AG04449 (cell line): ENCODE measurements at regions not wholly inside any gene's neighbourhood (a gene's known extent, or its start where the extent isn't known, plus 50 kb on each side); places are given as distances from the start of the nearest gene placed in this dataset.

Experiments used
- CTCF ChIA-PET: fragments of 350-600 bp; formaldehyde crosslinking; extraction: SDS; loops from one replicate; lab custom pipeline; 2021; ENCODE audit warnings: antibody characterized with exemption; lab: Yijun Ruan, JAX
- POLR2A ChIA-PET: fragments of 400-600, 350-600 bp; formaldehyde crosslinking; extraction: SDS; loops from one replicate; lab custom pipeline; 2020; ENCODE audit warnings: antibody characterized with exemption, inconsistent platforms; lab: Yijun Ruan, JAX
- DNase-seq: peaks from one replicate; pipeline ENCODE4 v3.0.0-alpha.2; 2010; ENCODE audit warnings: low read depth, low spot score
- H3K4me3 ChIP-seq: 2 replicates; pipeline ENCODE4 v1.5.1; 2011; ENCODE audit warnings: low read depth, mild to moderate bottlenecking, control low read depth, low read length
- TF ChIP-seq, protein P1 (sequence below): IDR thresholded peaks from one replicate; pipeline ENCODE4 v1.5.1; 2011; ENCODE audit warnings: mild to moderate bottlenecking, moderate library complexity, low read length, control low read depth, inconsistent platforms; ENCODE audit not compliant: insufficient read depth; ENCODE audit errors: missing control alignments

DNA sequence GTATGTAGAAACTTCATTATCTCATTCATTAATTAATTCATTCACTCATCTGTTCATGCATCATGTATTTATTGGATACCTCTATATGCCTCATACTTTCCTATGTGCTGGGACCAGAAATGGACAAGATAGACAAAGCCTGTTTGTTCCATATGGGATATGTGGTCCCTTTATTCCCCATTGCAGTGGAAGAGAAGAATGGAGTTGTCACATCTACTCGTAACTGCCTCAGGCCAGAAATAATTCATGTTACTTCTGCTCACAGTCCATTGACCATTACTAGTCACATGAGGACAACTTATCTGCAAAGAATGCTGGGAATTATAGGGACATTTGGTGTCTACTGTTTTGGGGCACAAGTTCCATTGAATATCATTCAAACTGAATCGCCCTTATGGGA, 327.8 kb downstream of the MATN1 start:
- DNase-seq, result no peak
- no peak overlapping the region for H3K4me3 ChIP-seq
- POLR2A ChIA-PET, result no interaction called here
- TF ChIP-seq, protein P1, sequence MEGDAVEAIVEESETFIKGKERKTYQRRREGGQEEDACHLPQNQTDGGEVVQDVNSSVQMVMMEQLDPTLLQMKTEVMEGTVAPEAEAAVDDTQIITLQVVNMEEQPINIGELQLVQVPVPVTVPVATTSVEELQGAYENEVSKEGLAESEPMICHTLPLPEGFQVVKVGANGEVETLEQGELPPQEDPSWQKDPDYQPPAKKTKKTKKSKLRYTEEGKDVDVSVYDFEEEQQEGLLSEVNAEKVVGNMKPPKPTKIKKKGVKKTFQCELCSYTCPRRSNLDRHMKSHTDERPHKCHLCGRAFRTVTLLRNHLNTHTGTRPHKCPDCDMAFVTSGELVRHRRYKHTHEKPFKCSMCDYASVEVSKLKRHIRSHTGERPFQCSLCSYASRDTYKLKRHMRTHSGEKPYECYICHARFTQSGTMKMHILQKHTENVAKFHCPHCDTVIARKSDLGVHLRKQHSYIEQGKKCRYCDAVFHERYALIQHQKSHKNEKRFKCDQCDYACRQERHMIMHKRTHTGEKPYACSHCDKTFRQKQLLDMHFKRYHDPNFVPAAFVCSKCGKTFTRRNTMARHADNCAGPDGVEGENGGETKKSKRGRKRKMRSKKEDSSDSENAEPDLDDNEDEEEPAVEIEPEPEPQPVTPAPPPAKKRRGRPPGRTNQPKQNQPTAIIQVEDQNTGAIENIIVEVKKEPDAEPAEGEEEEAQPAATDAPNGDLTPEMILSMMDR, result no peak
- CTCF ChIA-PET, result interaction anchor here (3.4 kb wide), 1 partner anchor 15 kb away, joined by 22 read pairs; no protein-coding TSS in a partner anchor

DNA sequence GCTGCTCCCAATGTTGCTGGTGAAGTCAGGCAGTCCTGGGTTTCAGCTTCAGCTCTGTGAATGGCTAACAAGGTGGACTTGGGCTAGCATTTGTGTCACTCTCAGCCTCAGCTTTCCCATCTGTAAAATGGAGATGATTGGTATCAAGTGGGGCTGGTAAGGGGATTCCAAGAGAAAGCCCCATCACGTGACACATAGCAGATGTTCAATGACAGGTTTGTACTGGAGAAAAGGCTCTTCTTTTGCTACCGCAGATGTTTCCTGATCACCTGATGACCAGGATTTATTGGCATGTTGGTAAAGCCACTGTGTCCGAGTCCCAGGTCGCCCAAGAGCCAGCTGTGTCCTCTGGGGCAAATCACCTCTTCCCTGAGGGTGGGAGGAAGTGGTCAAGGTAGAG, 335.0 kb downstream of the MATN1 start:
- no peak overlapping the region for H3K4me3 ChIP-seq
- POLR2A ChIA-PET, result no interaction called here
- DNase-seq, result no peak
- CTCF ChIA-PET, result interaction anchor here (3.2 kb wide), 1 partner anchor 8 kb away, joined by 27 read pairs; no protein-coding TSS in a partner anchor
- TF ChIP-seq, protein P1, result no peak

DNA sequence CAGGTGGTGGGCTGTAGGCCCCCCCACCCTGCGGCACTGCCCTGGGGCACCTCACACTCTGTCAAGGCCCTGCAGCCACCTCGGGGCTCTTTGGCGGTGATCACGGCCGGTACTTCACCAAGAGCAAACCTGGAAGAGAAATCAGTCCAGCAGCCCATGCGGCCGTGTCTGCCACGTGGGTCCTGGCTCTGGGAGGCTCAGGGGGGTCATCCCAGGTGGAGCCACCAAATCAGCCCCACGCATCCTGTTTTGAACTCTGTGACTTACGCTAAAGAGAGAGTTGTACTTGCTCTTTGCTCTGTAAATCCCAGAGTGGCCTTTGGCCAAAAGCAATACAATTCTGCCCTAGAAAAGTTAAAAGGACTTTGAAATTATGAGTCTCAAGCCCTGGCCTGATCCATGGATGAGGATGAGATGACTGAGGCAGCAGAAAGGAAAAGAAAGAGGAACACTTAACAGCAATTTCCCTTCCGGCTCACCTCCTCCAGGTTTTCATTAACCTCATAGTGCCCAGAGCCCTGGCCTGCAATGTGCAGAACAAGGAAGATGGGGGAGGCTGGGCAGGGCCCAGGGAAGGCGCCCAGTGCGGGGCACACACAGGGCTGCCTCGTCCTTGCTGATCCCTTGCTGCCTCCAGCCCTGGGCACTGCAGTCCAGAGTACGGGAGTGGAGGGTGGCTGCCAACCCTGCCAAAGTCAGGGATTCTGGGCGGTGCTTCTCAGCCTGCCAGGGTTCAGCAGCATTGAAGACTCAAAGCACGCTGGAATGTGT, 337.0 kb downstream of the MATN1 start:
- ChIA-PET POLR2A (no interaction called here), CTCF (no interaction called here)
- no peak for DNase-seq
- no peak overlapping the region for H3K4me3 ChIP-seq
- TF ChIP-seq, protein P1, result no peak

DNA sequence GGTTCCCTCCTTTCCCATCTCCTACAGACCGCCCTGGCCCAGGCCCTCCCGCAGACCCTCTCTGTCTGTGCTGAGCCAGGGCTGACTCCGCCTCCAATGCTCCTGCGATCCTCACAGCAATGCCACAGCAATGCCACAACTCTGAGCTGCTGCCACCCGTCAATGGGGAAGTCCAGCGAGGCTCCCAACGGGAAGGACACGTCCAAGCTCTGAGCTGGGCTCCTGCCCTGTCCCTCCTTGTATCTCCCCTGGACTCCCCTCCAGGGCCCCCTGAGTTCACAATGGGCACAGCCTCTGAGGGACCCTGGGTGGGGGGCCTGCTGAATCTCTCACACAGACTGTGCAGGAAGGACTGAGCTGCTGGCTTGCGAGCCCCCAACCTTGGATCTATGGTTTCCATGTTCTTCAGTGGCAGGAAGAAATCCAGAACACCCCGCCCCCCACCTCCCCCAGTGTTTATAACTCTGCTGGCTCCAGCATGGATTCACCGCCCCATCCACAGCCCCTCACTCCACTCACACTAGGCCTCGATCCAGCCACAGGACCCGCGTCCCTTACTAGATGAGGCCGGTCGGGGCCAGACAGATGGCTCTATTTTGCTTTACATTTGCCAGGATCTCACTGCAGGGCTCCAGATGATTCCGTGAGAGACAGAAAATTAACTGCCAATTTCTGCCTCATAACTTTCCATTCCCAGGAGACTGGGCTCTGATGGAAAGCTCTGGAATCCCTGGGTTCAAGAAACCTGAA, 338.0 kb downstream of the MATN1 start:
- TF ChIP-seq, protein P1, result no peak
- DNase-seq, result no peak
- POLR2A ChIA-PET, result no interaction called here
- CTCF ChIA-PET, result no interaction called here
- H3K4me3 ChIP-seq, result no peak overlapping the region

DNA sequence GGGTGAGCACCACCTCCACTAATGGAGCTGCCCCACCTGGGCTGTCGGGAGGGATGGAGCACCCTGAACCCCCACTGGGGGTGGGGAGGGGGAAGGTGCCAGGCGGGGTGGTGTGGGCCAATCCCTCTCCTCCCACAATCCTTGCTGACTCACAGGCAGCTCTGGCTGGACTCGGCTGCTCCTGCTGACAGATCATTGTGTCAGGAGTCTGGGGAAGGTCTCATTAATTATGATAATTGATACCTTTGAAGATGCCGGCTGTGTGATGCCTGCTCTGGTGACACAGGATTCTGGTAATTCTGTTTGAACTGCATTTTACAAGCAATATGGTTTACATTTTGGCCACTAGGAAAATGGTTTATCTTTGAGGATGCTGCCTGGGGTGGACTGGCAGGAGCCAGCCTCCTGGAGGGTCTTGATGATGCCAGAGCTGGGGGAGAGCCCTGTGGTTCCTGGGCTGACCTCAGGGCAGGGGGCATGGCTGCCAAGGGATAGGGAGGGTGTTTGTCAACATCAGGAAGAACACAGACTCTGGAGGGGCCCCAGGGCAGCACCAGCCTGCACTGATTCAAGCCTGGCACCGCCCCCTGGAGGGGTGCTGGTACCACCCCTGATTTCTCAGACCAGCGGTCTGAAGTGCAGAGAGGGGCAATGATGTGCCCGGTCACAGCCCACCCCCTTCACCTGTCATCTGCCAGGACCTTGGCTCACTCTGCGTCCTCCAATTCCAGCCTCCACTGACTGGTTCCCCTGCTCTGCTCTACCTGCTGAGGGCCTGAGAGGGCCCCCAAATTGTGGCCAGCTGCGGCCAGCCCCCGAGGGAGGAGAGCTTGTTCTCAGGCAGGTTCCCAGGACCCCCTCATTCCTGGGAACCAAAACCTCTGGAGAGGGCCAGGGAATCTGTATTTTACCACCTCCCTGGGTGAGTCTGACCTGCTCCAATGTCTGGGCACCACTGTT, 338.8 kb downstream of the MATN1 start:
- no peak for DNase-seq

More for the DNA sequence above, 338.8 kb downstream of the MATN1 start:
- ChIA-PET POLR2A (no interaction called here), CTCF (interaction anchor here (1.6 to 1.7 kb wide), 2 partner anchors 10 to 14 kb away, joined by 3 to 5 read pairs; no protein-coding TSS in a partner anchor)
- H3K4me3 ChIP-seq, result no peak overlapping the region
- TF ChIP-seq, protein P1, result no peak
